Right atrium auricular region (tissue), 2 donors: ENCODE measurements at regions not wholly inside any gene's neighbourhood (a gene's known extent, or its start where the extent isn't known, plus 50 kb on each side); places are given as distances from the start of the nearest gene placed in this dataset.

Source experiments
- DNase-seq: peaks from one replicate; pipeline ENCODE4 v3.0.0-alpha.2; 2019; ENCODE audit warnings: low spot score
- H3K27ac ChIP-seq, 2 donors: fragments of 200-600 bp; sonication (generic); 1 replicate in 1 of 2; 2 replicates in 1 of 2; pipeline ENCODE4 v1.5.1; 2016 to 2019
- H3K27me3 ChIP-seq, 2 donors: fragments of 200-600 bp; sonication (generic); one replicate each; pipeline versions ENCODE4 v1.5.1 to v1.6.0; 2017 to 2019
- H3K36me3 ChIP-seq: fragments of 200-600 bp; sonication (generic); one replicate; pipeline ENCODE4 v1.5.1; 2016
- H3K4me1 ChIP-seq, 2 donors: fragments of 200-600 bp; sonication (generic); one replicate each; pipeline versions ENCODE4 v1.5.1 to v1.6.0; 2017 to 2019
- H3K4me3 ChIP-seq, 2 donors: fragments of 200-600 bp; sonication (generic); 1 replicate in 1 of 2; 2 replicates in 1 of 2; pipeline ENCODE4 v1.5.1; 2017 to 2019; ENCODE audit warnings: mild to moderate bottlenecking in 1 of 2, moderate library complexity in 1 of 2
- H3K9me3 ChIP-seq, 2 donors: fragments of 200-600 bp; sonication (generic); one replicate each; pipeline ENCODE4 v1.5.1; 2019
- CTCF ChIP-seq, 2 donors: fragments of 200-600 bp; sonication (generic); IDR thresholded peaks; one replicate each; pipeline ENCODE4 v1.5.1; 2019; ENCODE audit warnings: antibody characterized with exemption in 2 of 2

- no peak for TF ChIP-seq CTCF (IDR thresholded peaks at IDR 0.05)
- DNase-seq: no peak
- no peak overlapping the region for H3K4me3 ChIP-seq
- H3K36me3 ChIP-seq: no peaks in the 10 kb centered on the region
- H3K27ac ChIP-seq: no peak overlapping the region
- H3K9me3 ChIP-seq: no peaks in the 10 kb centered on the region
- no peaks in the 10 kb centered on the region for H3K4me1 ChIP-seq
- H3K27me3 ChIP-seq: no peaks in the 10 kb centered on the region
Measured at GRCh38 chr5:21159510-21160059, 1171.6 kb upstream of the CDH18 start.

- TF ChIP-seq CTCF (IDR thresholded peaks at IDR 0.05): no peak
- no peak overlapping the region for H3K4me3 ChIP-seq
Measured at GRCh38 chr5:21154526-21154925, 1166.5 kb upstream of the CDH18 start.

GRCh38 chr5:21152611-21153010 lies 1164.6 kb upstream of the CDH18 start:
- H3K4me1 ChIP-seq: no peaks in the 10 kb centered on the region
- no peaks in the 10 kb centered on the region for H3K27me3 ChIP-seq
- no peaks in the 10 kb centered on the region for H3K36me3 ChIP-seq
- H3K27ac ChIP-seq: no peak overlapping the region
- no peak for TF ChIP-seq CTCF (IDR thresholded peaks at IDR 0.05)
- no peak for DNase-seq
- H3K9me3 ChIP-seq: no peaks in the 10 kb centered on the region
- no peak overlapping the region for H3K4me3 ChIP-seq

More at GRCh38 chr5:21154526-21154925, 1166.5 kb upstream of the CDH18 start:
- no peaks in the 10 kb centered on the region for H3K27me3 ChIP-seq
- H3K36me3 ChIP-seq: no peaks in the 10 kb centered on the region
- no peak overlapping the region for H3K27ac ChIP-seq
- no peaks in the 10 kb centered on the region for H3K9me3 ChIP-seq
- H3K4me1 ChIP-seq: no peaks in the 10 kb centered on the region
- DNase-seq: no peak

GRCh38 chr5:21145376-21145775 lies 1157.4 kb upstream of the CDH18 start:
- TF ChIP-seq CTCF (IDR thresholded peaks at IDR 0.05): no peak
- H3K4me3 ChIP-seq: no peak overlapping the region
- no peaks in the 10 kb centered on the region for H3K9me3 ChIP-seq
- H3K36me3 ChIP-seq: no peaks in the 10 kb centered on the region
- H3K4me1 ChIP-seq: no peaks in the 10 kb centered on the region
- H3K27me3 ChIP-seq: no peaks in the 10 kb centered on the region
- H3K27ac ChIP-seq: no peak overlapping the region
- no peak for DNase-seq

- H3K4me3 ChIP-seq: no peak overlapping the region
- no peak for TF ChIP-seq CTCF (IDR thresholded peaks at IDR 0.05)
- H3K27ac ChIP-seq: no peak overlapping the region
- no peaks in the 10 kb centered on the region for H3K4me1 ChIP-seq
- H3K9me3 ChIP-seq: no peaks in the 10 kb centered on the region
- no peaks in the 10 kb centered on the region for H3K36me3 ChIP-seq
- DNase-seq: no peak
- no peaks in the 10 kb centered on the region for H3K27me3 ChIP-seq
Measured at GRCh38 chr5:21143686-21144085, 1155.7 kb upstream of the CDH18 start.

GRCh38 chr5:21142791-21143190 lies 1154.8 kb upstream of the CDH18 start:
- no peak for DNase-seq
- Histone ChIP-seq H3K27ac (no peak overlapping the region), H3K4me3 (no peak overlapping the region), H3K4me1 (no peaks in the 10 kb centered on the region), H3K36me3 (no peaks in the 10 kb centered on the region), H3K9me3 (no peaks in the 10 kb centered on the region), H3K27me3 (no peaks in the 10 kb centered on the region)
- no peak for TF ChIP-seq CTCF (IDR thresholded peaks at IDR 0.05)
